Neural cell (in vitro differentiated cells): ENCODE measurements at regions not wholly inside any gene's neighbourhood (a gene's known extent, or its start where the extent isn't known, plus 50 kb on each side); places are given as distances from the start of the nearest gene placed in this dataset.

Experiments used
- H2AFZ ChIP-seq: fragments of 200-600, 300-800 bp; sonication (generic), shearing (Covaris generic); 2 replicates; pipeline ENCODE4 v1.6.0; 2014; ENCODE audit warnings: low read depth, mild to moderate bottlenecking, antibody characterized with exemption, low read length, moderate library complexity
- H3F3A ChIP-seq: fragments of 200-600 bp; shearing (Covaris generic); 2 replicates; pipeline ENCODE4 v1.6.1; 2016; ENCODE audit warnings: mild to moderate bottlenecking, moderate library complexity, mixed read lengths, antibody characterized with exemption, low read length; ENCODE audit not compliant: insufficient read depth, poor library complexity, severe bottlenecking
- H3K27ac ChIP-seq: fragments of 200-600, 300-800 bp; sonication (generic), shearing (Covaris generic); 2 replicates; pipeline ENCODE4 v1.5.1; 2014; ENCODE audit warnings: mild to moderate bottlenecking, low read length, moderate library complexity
- H3K27me3 ChIP-seq: fragments of 300-800, 200-600 bp; sonication (generic), shearing (Covaris generic); 2 replicates; pipeline ENCODE4 v1.6.0; 2014; ENCODE audit warnings: mild to moderate bottlenecking, low read depth, low read length, moderate library complexity; ENCODE audit not compliant: insufficient read depth
- H3K36me3 ChIP-seq: fragments of 300-800, 200-600 bp; sonication (generic), shearing (Covaris generic); 2 replicates; pipeline ENCODE4 v1.5.1; 2014; ENCODE audit warnings: mild to moderate bottlenecking, antibody characterized with exemption, low read length, moderate library complexity; ENCODE audit not compliant: insufficient read depth
- H3K4me2 ChIP-seq: fragments of 300-800, 200-600 bp; sonication (generic), shearing (Covaris generic); 2 replicates; pipeline ENCODE4 v1.6.0; 2014; ENCODE audit warnings: mild to moderate bottlenecking, low read length
- H3K4me3 ChIP-seq: fragments of 300-800, 200-600 bp; sonication (generic), shearing (Covaris generic); 2 replicates; pipeline ENCODE4 v1.5.1; 2014; ENCODE audit warnings: mild to moderate bottlenecking, low read length, moderate library complexity
- H3K79me2 ChIP-seq: fragments of 200-600 bp; shearing (Covaris generic); replicated peaks from 2 replicates; pipeline ENCODE4 v1.6.0; 2014; ENCODE audit warnings: mild to moderate bottlenecking, low read length, moderate library complexity; ENCODE audit not compliant: insufficient read depth
- H3K9ac ChIP-seq: fragments of 300-800, 200-600 bp; sonication (generic), shearing (Covaris generic); 2 replicates; pipeline ENCODE4 v1.6.1; 2016; ENCODE audit warnings: mild to moderate bottlenecking, low read length, mixed read lengths
- H3K9me2 ChIP-seq: fragments of 200-600 bp; shearing (Covaris generic); 2 replicates; pipeline ENCODE4 v1.6.1; 2016; ENCODE audit warnings: mild to moderate bottlenecking, low read length, mixed read lengths; ENCODE audit not compliant: insufficient read depth
- H3K9me3 ChIP-seq: fragments of 200-600, 300-800 bp; sonication (generic), shearing (Covaris generic); 2 replicates; pipeline ENCODE4 v1.6.1; 2016; ENCODE audit warnings: mild to moderate bottlenecking, mixed run types, low read length, moderate library complexity, mixed read lengths
- H4K20me1 ChIP-seq: fragments of 200-600 bp; shearing (Covaris generic); 2 replicates; pipeline ENCODE4 v1.6.1; 2016; ENCODE audit warnings: mild to moderate bottlenecking, mixed run types; ENCODE audit not compliant: insufficient read depth
- EP300 ChIP-seq: fragments of 450-650 bp; conservative IDR thresholded peaks from 2 replicates; pipeline ENCODE4 v1.6.1; 2014; ENCODE audit warnings: antibody characterized with exemption, mild to moderate bottlenecking, moderate library complexity; ENCODE audit not compliant: poor library complexity, severe bottlenecking
- MXI1 ChIP-seq: fragments of 450-650 bp; conservative IDR thresholded peaks from 2 replicates; pipeline ENCODE4 v1.6.1; 2014; ENCODE audit warnings: antibody characterized with exemption, mild to moderate bottlenecking; ENCODE audit not compliant: poor library complexity, severe bottlenecking
- POLR2AphosphoS5 ChIP-seq: IDR thresholded peaks from 2 replicates; pipeline ENCODE4 v1.6.1; 2012
- RAD21 ChIP-seq: fragments of 450-650 bp; conservative IDR thresholded peaks from 2 replicates; pipeline ENCODE4 v1.6.1; 2014; ENCODE audit warnings: antibody characterized with exemption, mild to moderate bottlenecking, moderate library complexity
- REST ChIP-seq: IDR thresholded peaks from 2 replicates; pipeline ENCODE4 v1.6.1; 2012; ENCODE audit warnings: borderline replicate concordance
- SMC3 ChIP-seq: fragments of 450-650 bp; conservative IDR thresholded peaks from 2 replicates; pipeline ENCODE4 v1.6.1; 2014; ENCODE audit warnings: antibody characterized with exemption, mild to moderate bottlenecking, moderate library complexity; ENCODE audit not compliant: poor library complexity
- TF ChIP-seq, protein P1 (sequence below): fragments of 450-650 bp; IDR thresholded peaks from 2 replicates; pipeline ENCODE4 v1.5.1; 2014; ENCODE audit warnings: antibody characterized with exemption, mild to moderate bottlenecking, moderate library complexity; ENCODE audit not compliant: poor library complexity, severe bottlenecking

GRCh38 chr6:54716010-54716409 is 130.6 kb upstream of the FAM83B start:
- TF ChIP-seq REST, result no peak
- TF ChIP-seq POLR2AphosphoS5, result no peak
- H4K20me1 ChIP-seq, result no peaks in the 10 kb centered on the region

DNA sequence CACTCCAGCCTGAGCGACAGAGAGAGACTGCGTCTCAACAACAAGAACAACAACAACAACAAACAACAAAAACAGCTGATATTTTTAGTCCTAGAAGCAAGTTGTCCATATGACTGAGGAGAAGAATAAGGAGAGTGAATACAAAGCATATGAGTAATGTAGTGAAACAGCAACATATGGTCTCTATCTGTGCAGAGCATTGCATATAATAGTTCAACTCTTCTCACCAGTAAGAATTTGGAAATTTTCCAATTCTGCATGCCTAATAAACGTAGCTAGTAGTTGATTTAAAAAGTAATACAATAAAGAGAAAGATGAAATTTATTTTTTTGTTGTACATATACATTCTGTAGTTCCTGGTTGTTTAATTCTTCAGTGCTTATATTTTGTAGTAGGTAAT is 129.7 kb upstream of the FAM83B start:
- Histone ChIP-seq H3K4me3 (no peak overlapping the region), H3K9me3 (no peaks in the 10 kb centered on the region), H3K9ac (no peak overlapping the region), H2AFZ (no peak overlapping the region), H3K79me2 (no peaks in the 10 kb centered on the region), H3K9me2 (no peaks in the 10 kb centered on the region), H4K20me1 (no peaks in the 10 kb centered on the region), H3K27me3 (no peaks in the 10 kb centered on the region), H3F3A (no peaks in the 10 kb centered on the region), H3K36me3 (no peaks in the 10 kb centered on the region), H3K4me2 (no peak overlapping the region), H3K27ac (no peak overlapping the region)
- TF ChIP-seq EP300 (no peak), SMC3 (no peak), MXI1 (no peak)

More at GRCh38 chr6:54716010-54716409, 130.6 kb upstream of the FAM83B start:
- Histone ChIP-seq H3F3A (no peaks in the 10 kb centered on the region), H3K27me3 (no peaks in the 10 kb centered on the region), H3K36me3 (no peaks in the 10 kb centered on the region), H3K27ac (no peak overlapping the region), H3K79me2 (no peaks in the 10 kb centered on the region), H3K4me2 (no peak overlapping the region), H3K9me2 (no peaks in the 10 kb centered on the region), H2AFZ (no peak overlapping the region), H3K4me3 (no peak overlapping the region), H3K9me3 (no peaks in the 10 kb centered on the region), H3K9ac (no peak overlapping the region)

DNA sequence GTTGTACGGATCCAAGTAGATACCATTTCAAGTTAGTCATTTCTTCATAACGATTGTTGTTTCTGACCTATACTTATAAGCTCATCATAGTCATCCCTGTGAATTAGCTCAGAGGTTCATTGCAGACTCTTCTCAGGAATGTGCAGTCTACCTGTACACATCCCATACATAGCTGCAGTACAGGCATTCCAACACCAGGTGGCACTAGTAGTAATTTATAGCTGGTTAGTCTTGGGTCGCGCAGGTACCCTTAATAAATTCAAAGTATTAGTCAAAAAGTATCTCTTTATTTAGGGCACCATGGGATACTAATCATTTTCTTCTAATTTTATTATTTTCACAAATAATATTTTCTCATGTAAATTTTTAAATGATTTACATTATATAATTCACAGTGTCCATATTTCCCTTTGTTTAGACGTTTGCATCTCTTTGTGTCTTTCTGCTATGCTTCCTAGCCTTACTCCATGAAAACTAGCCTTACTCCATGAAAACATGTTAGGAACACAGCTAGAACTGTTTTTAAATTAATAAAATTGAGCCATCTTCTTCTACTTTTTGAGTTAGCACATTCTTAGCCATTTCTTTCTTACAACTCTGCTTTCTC is 128.6 kb upstream of the FAM83B start:
- TF ChIP-seq, protein P1, sequence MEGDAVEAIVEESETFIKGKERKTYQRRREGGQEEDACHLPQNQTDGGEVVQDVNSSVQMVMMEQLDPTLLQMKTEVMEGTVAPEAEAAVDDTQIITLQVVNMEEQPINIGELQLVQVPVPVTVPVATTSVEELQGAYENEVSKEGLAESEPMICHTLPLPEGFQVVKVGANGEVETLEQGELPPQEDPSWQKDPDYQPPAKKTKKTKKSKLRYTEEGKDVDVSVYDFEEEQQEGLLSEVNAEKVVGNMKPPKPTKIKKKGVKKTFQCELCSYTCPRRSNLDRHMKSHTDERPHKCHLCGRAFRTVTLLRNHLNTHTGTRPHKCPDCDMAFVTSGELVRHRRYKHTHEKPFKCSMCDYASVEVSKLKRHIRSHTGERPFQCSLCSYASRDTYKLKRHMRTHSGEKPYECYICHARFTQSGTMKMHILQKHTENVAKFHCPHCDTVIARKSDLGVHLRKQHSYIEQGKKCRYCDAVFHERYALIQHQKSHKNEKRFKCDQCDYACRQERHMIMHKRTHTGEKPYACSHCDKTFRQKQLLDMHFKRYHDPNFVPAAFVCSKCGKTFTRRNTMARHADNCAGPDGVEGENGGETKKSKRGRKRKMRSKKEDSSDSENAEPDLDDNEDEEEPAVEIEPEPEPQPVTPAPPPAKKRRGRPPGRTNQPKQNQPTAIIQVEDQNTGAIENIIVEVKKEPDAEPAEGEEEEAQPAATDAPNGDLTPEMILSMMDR, result peak; percentile 73
- TF ChIP-seq SMC3 (peak; percentile 74), RAD21 (peak; percentile 66), MXI1 (no peak)
- Histone ChIP-seq H3K9ac (no peak overlapping the region), H3K27me3 (no peaks in the 10 kb centered on the region), H3K79me2 (no peaks in the 10 kb centered on the region), H3F3A (no peaks in the 10 kb centered on the region), H3K9me2 (no peaks in the 10 kb centered on the region), H3K9me3 (no peaks in the 10 kb centered on the region), H3K27ac (no peak overlapping the region), H3K4me2 (no peak overlapping the region), H3K36me3 (no peaks in the 10 kb centered on the region), H2AFZ (no peak overlapping the region), H3K4me3 (no peak overlapping the region), H4K20me1 (no peaks in the 10 kb centered on the region)
